CD4-positive, alpha-beta T cell (primary cell): ENCODE measurements at regions not wholly inside any gene's neighbourhood (a gene's known extent, or its start where the extent isn't known, plus 50 kb on each side); places are given as distances from the start of the nearest gene placed in this dataset.

ENCODE experiments used
- ATAC-seq: fragments of 200-7000 bp; cut with Tn5 transposase; one replicate; pipeline ENCODE4 v1.10.0; 2022; ENCODE audit warnings: mild to moderate bottlenecking; ENCODE audit not compliant: poor library complexity
- CTCF ChIA-PET: fragments of 350-600 bp; sonication (Branson Sonifier 250); formaldehyde crosslinking; loops from one replicate; lab custom pipeline; 2021; ENCODE audit warnings: antibody characterized with exemption, inconsistent platforms; lab: Charles Lee
- POLR2A ChIA-PET: fragments of 350-600 bp; sonication (Branson Sonifier 250); formaldehyde crosslinking; loops from one replicate; lab custom pipeline; 2021; ENCODE audit warnings: antibody characterized with exemption, inconsistent platforms; lab: Charles Lee
- DNase-seq, 14 experiments: peaks; one replicate each; pipeline ENCODE4 v3.0.0-alpha.2; 2013 to 2020; ENCODE audit warnings: mixed read lengths in 2 of 14
- H3K27ac ChIP-seq, 2 donors: one replicate each; pipeline versions ENCODE4 v1.5.1 to v1.7.0; 2013; ENCODE audit warnings: low read length in 2 of 2, low read depth in 1 of 2, mild to moderate bottlenecking in 1 of 2
- H3K27me3 ChIP-seq, 2 experiments: 1 replicate in 1 of 2; 2 replicates in 1 of 2; pipeline versions ENCODE4 v1.6.1 to v1.7.0; 2013; ENCODE audit warnings: low read length in 2 of 2, control low read depth in 1 of 2, mild to moderate bottlenecking in 1 of 2, moderate library complexity in 1 of 2; ENCODE audit not compliant: insufficient read depth in 2 of 2, control insufficient read depth in 1 of 2
- H3K36me3 ChIP-seq: one replicate; pipeline ENCODE4 v1.6.1; 2013; ENCODE audit warnings: low read length, control low read depth; ENCODE audit not compliant: insufficient read depth
- H3K4me1 ChIP-seq: one replicate; pipeline ENCODE4 v1.6.1; 2013; ENCODE audit warnings: low read length, control low read depth; ENCODE audit not compliant: insufficient read depth
- H3K4me3 ChIP-seq: one replicate; pipeline ENCODE4 v1.5.1; 2013; ENCODE audit warnings: mild to moderate bottlenecking, low read length, moderate library complexity
- H3K9me3 ChIP-seq, 2 experiments: 1 replicate in 1 of 2; 2 replicates in 1 of 2; pipeline versions ENCODE4 v1.6.1 to v1.7.0; 2013; ENCODE audit warnings: low read length in 2 of 2, mild to moderate bottlenecking in 2 of 2, control low read depth in 1 of 2, moderate library complexity in 1 of 2; ENCODE audit not compliant: control insufficient read depth in 1 of 2, insufficient read depth in 1 of 2
- H3K27ac Mint-ChIP-seq: one replicate; pipeline ENCODE4 v1.8.0; 2020; ENCODE audit warnings: mixed read lengths
- H3K27me3 Mint-ChIP-seq: one replicate; pipeline ENCODE4 v1.8.0; 2021; ENCODE audit warnings: mixed read lengths
- H3K36me3 Mint-ChIP-seq: one replicate; pipeline ENCODE4 v1.8.0; 2021; ENCODE audit warnings: low read depth, mixed read lengths
- H3K4me1 Mint-ChIP-seq: one replicate; pipeline ENCODE4 v1.8.0; 2021; ENCODE audit warnings: low read depth, mixed read lengths
- H3K4me3 Mint-ChIP-seq: one replicate; pipeline ENCODE4 v1.8.0; 2020; ENCODE audit warnings: mild to moderate bottlenecking, mixed read lengths
- H3K9me3 Mint-ChIP-seq: one replicate; pipeline ENCODE4 v1.8.0; 2020; ENCODE audit warnings: mixed read lengths
- CTCF ChIP-seq: fragments of 200-600 bp; IDR thresholded peaks from one replicate; pipeline ENCODE4 v1.8.0; 2022; ENCODE audit warnings: antibody characterized with exemption, mild to moderate bottlenecking
- intact Hi-C, 2 experiments: fragments of 100-400 bp; cut with DNase I in 1 of 2; cut with micrococcal nuclease in 1 of 2; formaldehyde crosslinking; loops; one replicate each; pipeline versions ENCODE4 v1.15.1 to v1.9.0; 2023 to 2025; cut with DNase I, micrococcal nuclease

GRCh38 chr13:85163063-85163462, 636.2 kb downstream of the SLITRK6 start:
- no peak overlapping the region for H3K27ac Mint-ChIP-seq
- ChIA-PET CTCF (no interaction called here), POLR2A (no interaction called here)
- peaks cover 0 to 15% of the 10 kb centered on the region in 2 experiments for H3K9me3 ChIP-seq
- no peak overlapping the region for H3K4me3 Mint-ChIP-seq
- H3K36me3 ChIP-seq: no peaks in the 10 kb centered on the region
- no peaks in the 10 kb centered on the region for H3K27me3 ChIP-seq
- intact Hi-C loops: no loop called here
- H3K4me3 ChIP-seq: no peak overlapping the region
- TF ChIP-seq CTCF: no peak
- no peaks in the 10 kb centered on the region for H3K4me1 ChIP-seq
- no peaks in the 10 kb centered on the region for H3K4me1 Mint-ChIP-seq
- no peaks in the 10 kb centered on the region for H3K27me3 Mint-ChIP-seq
- H3K36me3 Mint-ChIP-seq: no peaks in the 10 kb centered on the region
- no peak for DNase-seq
- peaks cover 8% of the 10 kb centered on the region for H3K9me3 Mint-ChIP-seq
- no peak for ATAC-seq
- no peak overlapping the region for H3K27ac ChIP-seq

DNA sequence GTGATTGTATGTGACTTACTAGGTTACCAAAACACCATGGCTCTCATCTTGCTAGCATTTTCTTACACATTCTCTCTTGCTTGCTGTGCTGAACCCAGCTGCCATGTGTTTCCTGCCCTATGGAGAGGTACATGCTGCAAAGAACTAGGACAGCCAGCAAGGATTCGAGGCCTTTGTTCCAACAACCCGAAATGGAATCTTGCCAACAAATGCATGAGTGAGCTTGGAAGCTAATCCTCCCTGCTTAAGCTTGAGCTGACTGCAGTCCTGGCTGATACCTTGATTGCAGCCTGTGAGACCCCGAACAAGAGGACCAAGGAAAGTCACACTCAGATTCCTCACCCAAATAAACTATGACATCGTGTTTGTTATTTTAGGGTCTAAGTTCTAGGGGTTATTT, 651.2 kb downstream of the SLITRK6 start:
- no peaks in the 10 kb centered on the region for H3K36me3 ChIP-seq
- no peak overlapping the region for H3K4me3 ChIP-seq
- no peaks in the 10 kb centered on the region for H3K27me3 ChIP-seq
- no peak for TF ChIP-seq CTCF
- no peak for ATAC-seq
- H3K9me3 ChIP-seq: no peaks in the 10 kb centered on the region
- Mint-ChIP-seq H3K27me3 (no peaks in the 10 kb centered on the region), H3K9me3 (no peaks in the 10 kb centered on the region), H3K4me1 (no peaks in the 10 kb centered on the region), H3K4me3 (no peak overlapping the region), H3K36me3 (no peaks in the 10 kb centered on the region), H3K27ac (no peak overlapping the region)
- CTCF ChIA-PET: no interaction called here
- no peaks in the 10 kb centered on the region for H3K4me1 ChIP-seq
- POLR2A ChIA-PET: no interaction called here
- no peak overlapping the region for H3K27ac ChIP-seq
- intact Hi-C loops: no loop called here
- no peak for DNase-seq

- TF ChIP-seq CTCF: no peak
- Histone ChIP-seq H3K4me3 (no peak overlapping the region), H3K9me3 (no peaks in the 10 kb centered on the region), H3K27ac (no peak overlapping the region), H3K36me3 (no peaks in the 10 kb centered on the region), H3K27me3 (no peaks in the 10 kb centered on the region), H3K4me1 (no peaks in the 10 kb centered on the region)
- no peak for DNase-seq
- Mint-ChIP-seq H3K4me1 (no peaks in the 10 kb centered on the region), H3K36me3 (no peaks in the 10 kb centered on the region), H3K27me3 (no peaks in the 10 kb centered on the region), H3K27ac (no peak overlapping the region), H3K4me3 (no peak overlapping the region), H3K9me3 (no peaks in the 10 kb centered on the region)
- intact Hi-C loops: no loop called here
- POLR2A ChIA-PET: no interaction called here
- CTCF ChIA-PET: no interaction called here
- no peak for ATAC-seq
Observed at GRCh38 chr13:85142351-85142927, 656.8 kb downstream of the SLITRK6 start.
